ENCODE measurements at regions not wholly inside any gene's neighbourhood (a gene's known extent, or its start where the extent isn't known, plus 50 kb on each side); places are given as distances from the start of the nearest gene placed in this dataset.
"Not testable (repeated sequence)": the region's sequence is repeated elsewhere in the genome, so short reads cannot be mapped to it uniquely, and the experiment has no call there.

DNA sequence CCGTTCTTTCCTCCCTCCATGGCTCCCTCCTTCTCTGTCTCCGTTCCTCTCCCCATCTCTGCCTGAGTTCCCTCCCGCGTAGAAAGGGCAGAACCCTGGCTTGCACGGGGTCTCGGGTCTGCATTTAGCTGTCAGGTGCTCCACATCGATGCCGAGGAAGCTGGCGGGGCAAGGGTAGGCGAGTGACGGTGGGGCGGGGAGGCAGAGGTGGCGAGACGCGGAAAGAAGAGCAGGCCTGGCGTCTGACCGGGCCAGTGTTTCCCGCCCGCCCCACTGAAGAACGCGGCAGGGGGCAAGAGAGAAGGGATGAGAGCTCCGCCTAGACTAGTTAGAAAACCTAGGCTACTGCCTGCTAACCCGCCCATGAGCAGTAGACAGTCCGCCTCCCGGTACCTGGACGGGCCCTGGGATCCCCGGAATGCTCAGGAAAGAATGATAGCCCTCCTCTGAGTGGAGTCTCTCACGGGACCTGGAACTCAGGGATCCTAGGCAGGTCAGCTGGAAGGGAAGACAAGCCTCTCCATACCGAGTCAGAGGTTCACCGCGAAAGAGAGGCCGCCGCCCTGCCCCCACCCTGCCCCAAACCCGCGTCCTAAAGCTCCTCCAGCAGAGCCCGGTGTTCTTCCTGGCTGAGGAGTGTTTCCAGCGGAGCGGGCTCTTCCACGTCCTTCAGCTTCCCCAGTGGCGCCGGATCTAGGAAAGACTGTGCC, 357.9 kb upstream of the DEFB115 start:
- not testable (repeated sequence) for DNase-seq

GRCh38 chr20:30900080-30900719, 357.3 kb upstream of the DEFB115 start:
- DNase-seq: not testable (repeated sequence)

- not testable (repeated sequence) for DNase-seq
These were observed 352.2 kb upstream of the DEFB115 start for GRCh38 chr20:30905231-30905630.

GRCh38 chr20:30910937-30911725, 346.3 kb upstream of the DEFB115 start:
- DNase-seq: no peak

DNA sequence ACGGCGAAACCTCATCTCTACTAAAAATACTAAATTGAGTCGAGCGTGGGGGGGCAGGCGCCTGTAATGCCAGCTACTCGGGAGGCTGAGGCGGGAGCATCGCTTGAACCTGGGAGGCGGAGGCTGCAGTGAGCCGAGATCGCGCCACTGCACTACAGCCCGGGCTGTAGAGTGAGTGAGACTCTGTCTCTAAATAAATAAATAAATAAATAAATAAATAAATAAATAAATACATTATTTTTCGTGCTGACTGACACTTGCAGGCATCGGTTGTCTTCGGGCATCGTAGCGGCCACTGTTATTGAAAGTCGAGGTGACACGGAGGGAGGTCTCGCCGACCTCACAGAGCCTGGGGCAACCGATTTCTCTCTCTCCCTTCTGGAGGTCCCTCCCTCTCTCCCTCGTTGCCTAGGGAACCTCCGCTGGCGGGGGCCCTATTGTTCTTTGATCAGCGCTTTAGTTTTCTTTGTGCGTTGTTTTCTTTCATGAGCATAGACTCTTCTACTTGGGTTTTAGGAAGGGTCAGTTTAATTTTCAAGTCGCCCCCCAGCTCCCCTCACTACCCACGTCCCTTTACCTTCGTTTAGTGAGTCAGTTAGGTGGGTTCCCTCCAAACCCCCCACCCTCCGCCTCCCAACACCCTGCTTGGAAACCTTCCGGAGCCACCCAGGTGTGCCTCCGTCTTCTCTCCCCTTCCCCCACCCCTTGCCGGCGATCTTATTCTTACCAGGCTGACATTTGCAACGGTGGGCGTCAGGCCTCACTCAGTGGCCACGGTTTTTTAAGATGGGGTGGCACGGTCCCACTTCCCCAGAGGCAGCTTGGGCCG, 345.4 kb upstream of the DEFB115 start:
- DNase-seq: not testable (repeated sequence)

DNA sequence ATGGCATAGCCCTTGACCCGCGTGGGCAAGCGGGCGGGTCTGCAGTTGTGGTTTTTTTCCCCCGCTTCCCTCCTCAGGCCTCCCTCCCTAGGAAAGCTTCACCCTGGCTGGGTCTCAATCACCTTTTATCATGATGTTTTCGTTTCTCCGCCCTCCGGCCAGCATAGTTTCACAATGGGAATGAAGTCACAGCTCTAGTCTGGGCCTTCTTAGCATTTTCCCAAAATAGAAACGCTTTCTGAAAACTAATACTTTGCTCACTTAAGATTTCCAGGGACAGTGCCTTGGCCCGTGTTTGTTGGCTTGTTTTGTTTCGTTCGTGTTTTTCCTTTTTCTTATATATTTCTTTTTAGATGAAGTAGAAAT, 344.8 kb upstream of the DEFB115 start:
- not testable (repeated sequence) for DNase-seq

- not testable (repeated sequence) for DNase-seq
These were observed 341.1 kb upstream of the DEFB115 start for GRCh38 chr20:30916404-30916803.

- no peak for DNase-seq
These were observed 337.8 kb upstream of the DEFB115 start for GRCh38 chr20:30919514-30920188.

GRCh38 chr20:30921286-30922071, 336.0 kb upstream of the DEFB115 start:
- no peak for DNase-seq

GRCh38 chr20:30922129-30922528, 335.3 kb upstream of the DEFB115 start:
- DNase-seq: no peak

GRCh38 chr20:30937790-30938189, 319.7 kb upstream of the DEFB115 start:
- no peak for DNase-seq

GRCh38 chr20:30949761-30950160, 307.7 kb upstream of the DEFB115 start:
- no peak for DNase-seq

DNA sequence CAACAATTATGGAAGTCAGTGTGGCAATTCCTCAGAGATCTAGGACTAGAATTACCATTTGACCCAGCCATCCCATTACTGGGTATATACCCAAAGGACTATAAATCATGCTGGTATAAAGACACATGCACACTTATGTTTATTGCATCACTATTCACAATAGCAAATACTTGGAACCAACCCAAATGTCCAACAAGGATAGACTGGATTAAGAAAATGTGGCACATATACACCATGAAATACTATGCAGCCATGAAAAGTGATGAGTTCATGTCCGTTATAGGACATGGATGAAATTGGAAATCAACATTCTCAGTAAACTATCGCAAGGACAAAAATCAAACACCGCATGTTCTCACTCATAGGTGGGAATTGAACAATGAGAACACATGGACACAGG, 306.4 kb upstream of the DEFB115 start:
- DNase-seq: not testable (repeated sequence)

DNA sequence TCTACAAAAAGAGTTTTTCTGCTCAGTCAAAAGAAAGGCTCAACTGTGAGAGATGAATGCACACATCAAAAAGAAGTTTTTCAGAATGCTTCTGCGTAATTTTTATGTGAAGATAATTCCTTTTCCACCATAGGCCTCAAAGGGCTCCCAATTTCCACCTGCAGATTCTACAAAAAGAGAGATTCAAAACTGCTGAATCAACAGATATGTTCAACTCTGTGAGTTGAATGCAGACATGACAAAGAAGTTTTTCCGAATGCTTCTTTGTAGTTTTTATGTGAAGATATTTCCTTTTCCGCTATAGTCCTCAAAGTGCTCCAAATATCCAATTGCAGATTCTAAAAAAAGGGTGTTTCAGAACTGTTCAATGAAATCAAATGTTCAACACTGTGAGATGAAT, 300.8 kb upstream of the DEFB115 start:
- DNase-seq: not testable (repeated sequence)

DNA sequence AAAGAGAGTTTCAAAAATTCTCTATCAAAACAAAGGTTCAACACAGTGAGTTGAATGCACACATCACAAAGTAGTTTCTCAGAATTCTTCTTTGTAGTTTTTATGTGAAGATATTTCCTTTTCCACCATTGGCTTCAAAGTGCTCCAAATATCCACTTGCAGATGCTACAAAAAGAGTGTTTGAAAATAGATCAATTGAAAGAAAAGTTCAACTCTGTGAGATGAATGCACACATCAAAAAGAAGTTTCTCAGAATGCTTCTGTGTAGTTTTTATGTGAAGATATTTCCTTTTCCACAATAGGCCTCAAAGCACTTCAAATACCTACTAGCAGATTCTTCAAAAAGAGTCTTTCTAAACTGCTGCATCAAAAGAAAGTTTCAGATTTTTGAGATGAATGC, 298.3 kb upstream of the DEFB115 start:
- DNase-seq: not testable (repeated sequence)

DNA sequence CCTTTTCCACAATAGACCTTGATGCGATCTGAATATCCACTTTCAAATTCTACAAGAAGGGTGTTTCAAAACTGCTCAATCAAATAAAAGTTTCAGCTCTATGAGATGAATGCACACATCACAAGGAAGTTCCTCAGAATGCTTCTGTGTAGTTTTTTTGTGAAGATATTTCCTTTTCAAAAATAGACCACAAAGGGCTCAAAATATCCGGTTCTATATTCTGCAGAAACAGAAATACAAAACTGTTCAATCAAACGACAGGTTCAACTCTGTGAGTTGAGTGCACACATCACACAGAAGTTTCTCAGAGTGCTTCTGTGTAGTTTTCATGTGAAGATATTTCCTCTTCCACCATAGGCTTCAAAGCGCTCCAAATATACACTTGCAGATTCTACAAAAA, 293.9 kb upstream of the DEFB115 start:
- no peak for DNase-seq

GRCh38 chr20:30975859-30976258, 281.6 kb upstream of the DEFB115 start:
- not testable (repeated sequence) for DNase-seq

DNA sequence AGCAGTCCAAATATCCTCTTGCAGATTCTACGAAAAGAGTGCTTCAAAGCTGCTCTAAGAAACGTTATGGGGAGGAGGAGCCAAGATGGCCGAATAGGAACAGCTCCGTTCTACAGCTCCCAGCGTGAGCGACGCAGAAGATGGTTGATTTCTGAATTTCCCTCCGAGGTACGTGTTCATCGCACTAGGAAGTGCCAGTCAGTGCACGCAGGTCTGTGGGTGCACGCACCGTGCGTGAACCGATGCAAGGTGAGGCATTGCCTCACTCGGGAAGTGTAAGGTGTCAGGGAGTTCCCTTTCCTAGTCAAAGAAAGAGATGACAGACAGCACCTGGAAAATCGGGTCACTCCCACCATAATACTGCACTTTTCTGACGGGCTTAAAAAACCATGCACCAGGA, 272.1 kb upstream of the DEFB115 start:
- DNase-seq: no peak
